Calu3 (cell line): ENCODE measurements at regions not wholly inside any gene's neighbourhood (a gene's known extent, or its start where the extent isn't known, plus 50 kb on each side); places are given as distances from the start of the nearest gene placed in this dataset.

Experiments
- BruUV-seq: library from RNA; stranded (reverse); fragments of 400-500 nt; replicated peaks from 2 replicates; lab custom pipeline; 2021; lab: Mats Ljungman, UMichigan
- CTCF ChIA-PET: fragments of 300-600 bp; sonication (Branson Sonifier 250); formaldehyde crosslinking; loops from one replicate; lab custom pipeline; 2022; ENCODE audit warnings: antibody characterized with exemption; lab: Charles Lee
- DNase-seq: peaks from one replicate; pipeline ENCODE4 v3.0.0; 2022
- H3K27ac Mint-ChIP-seq: one replicate; pipeline ENCODE4 v1.8.0; 2022; ENCODE audit warnings: mixed read lengths; ENCODE audit not compliant: unreplicated experiment
- H3K27me3 Mint-ChIP-seq: one replicate; pipeline ENCODE4 v1.8.0; 2022; ENCODE audit warnings: mixed read lengths; ENCODE audit not compliant: unreplicated experiment
- H3K36me3 Mint-ChIP-seq: one replicate; pipeline ENCODE4 v1.8.0; 2022; ENCODE audit warnings: mild to moderate bottlenecking, moderate library complexity, mixed read lengths; ENCODE audit not compliant: insufficient read depth, unreplicated experiment
- H3K4me1 Mint-ChIP-seq: one replicate; pipeline ENCODE4 v1.8.0; 2022; ENCODE audit warnings: mild to moderate bottlenecking, low read depth, mixed read lengths; ENCODE audit not compliant: unreplicated experiment
- H3K4me3 Mint-ChIP-seq: one replicate; pipeline ENCODE4 v1.8.0; 2022; ENCODE audit warnings: mild to moderate bottlenecking, low read depth, moderate library complexity, mixed read lengths; ENCODE audit not compliant: unreplicated experiment
- H3K9me3 Mint-ChIP-seq: one replicate; pipeline ENCODE4 v1.8.0; 2022; ENCODE audit warnings: low read depth, mixed read lengths; ENCODE audit not compliant: unreplicated experiment
- CTCF ChIP-seq: fragments of 200-600 bp; IDR thresholded peaks from one replicate; pipeline ENCODE4 v1.8.0; 2022; ENCODE audit warnings: antibody characterized with exemption; ENCODE audit not compliant: unreplicated experiment
- intact Hi-C: fragments of 100-400 bp; cut with micrococcal nuclease; formaldehyde crosslinking; loops from one replicate; pipeline ENCODE4 v1.10.0; 2022; ENCODE audit not compliant: unreplicated experiment

- intact Hi-C loops = no loop called here
- Mint-ChIP-seq H3K4me3 (no peak overlapping the region), H3K4me1 (no peaks in the 10 kb centered on the region), H3K9me3 (peaks cover 22% of the 10 kb centered on the region), H3K27ac (no peak overlapping the region), H3K27me3 (no peaks in the 10 kb centered on the region), H3K36me3 (no peaks in the 10 kb centered on the region)
- no TSS peak for BruUV-seq
- DNase-seq = no peak
- CTCF ChIA-PET = no interaction called here
- TF ChIP-seq CTCF = no peak
Measured at GRCh38 chr22:48039326-48039725, 1276.9 kb downstream of the TBC1D22A start.

GRCh38 chr22:48037618-48038017 lies 1275.2 kb downstream of the TBC1D22A start:
- no peak for DNase-seq
- H3K4me3 Mint-ChIP-seq = no peak overlapping the region
- TF ChIP-seq CTCF = no peak
- CTCF ChIA-PET = no interaction called here
- H3K27ac Mint-ChIP-seq = no peak overlapping the region
- intact Hi-C loops = no loop called here
- no peaks in the 10 kb centered on the region for H3K36me3 Mint-ChIP-seq
- BruUV-seq = no TSS peak
- no peaks in the 10 kb centered on the region for H3K27me3 Mint-ChIP-seq
- H3K9me3 Mint-ChIP-seq = peaks cover 15% of the 10 kb centered on the region
- no peaks in the 10 kb centered on the region for H3K4me1 Mint-ChIP-seq

- H3K27me3 Mint-ChIP-seq = no peaks in the 10 kb centered on the region
- no peaks in the 10 kb centered on the region for H3K4me1 Mint-ChIP-seq
- no peak overlapping the region for H3K27ac Mint-ChIP-seq
- BruUV-seq = no TSS peak
- H3K9me3 Mint-ChIP-seq = peaks cover 9% of the 10 kb centered on the region
- intact Hi-C loops = no loop called here
- DNase-seq = no peak
- H3K4me3 Mint-ChIP-seq = no peak overlapping the region
- no peaks in the 10 kb centered on the region for H3K36me3 Mint-ChIP-seq
- CTCF ChIA-PET = no interaction called here
- TF ChIP-seq CTCF = no peak
Measured at GRCh38 chr22:48035897-48036296, 1273.4 kb downstream of the TBC1D22A start.

- no TSS peak for BruUV-seq
- no peak for TF ChIP-seq CTCF
- no peak overlapping the region for H3K27ac Mint-ChIP-seq
- intact Hi-C loops = no loop called here
- DNase-seq = no peak
- no peak overlapping the region for H3K4me3 Mint-ChIP-seq
- CTCF ChIA-PET = no interaction called here
- peaks cover 8% of the 10 kb centered on the region for H3K9me3 Mint-ChIP-seq
- H3K36me3 Mint-ChIP-seq = no peaks in the 10 kb centered on the region
- H3K4me1 Mint-ChIP-seq = no peaks in the 10 kb centered on the region
- H3K27me3 Mint-ChIP-seq = no peaks in the 10 kb centered on the region
Measured at GRCh38 chr22:48031589-48031988, 1269.1 kb downstream of the TBC1D22A start.
